ENCODE measurements at regions not wholly inside any gene's neighbourhood (a gene's known extent, or its start where the extent isn't known, plus 50 kb on each side); places are given as distances from the start of the nearest gene placed in this dataset.

- no TSS peak for BruUV-seq (replicated peaks)
- Histone ChIP-seq H4K20me1 (ENCODE audit: insufficient read depth) (no peaks in the 10 kb centered on the region), H3K9me3 (ENCODE audit: control insufficient read depth in 1 of 2, insufficient read depth in 1 of 2, low read depth in 1 of 2, low read length in 2 of 2) (no peaks in the 10 kb centered on the region), H3K4me1 (ENCODE audit: control insufficient read depth in 1 of 2, insufficient read depth in 2 of 2, low read length in 2 of 2) (no peaks in the 10 kb centered on the region), H3K9ac (ENCODE audit: low read length) (no peak overlapping the region), H3K27me3 (ENCODE audit: insufficient read depth, low read length) (no peaks in the 10 kb centered on the region), H3K9me2 (ENCODE audit: insufficient read depth) (no peaks in the 10 kb centered on the region), H3K27ac (ENCODE audit: low read depth, low read length) (no peak overlapping the region), H3K4me3 (replicated peaks in 1 of 2; ENCODE audit: low read depth in 1 of 2, low read length in 2 of 2) (no peak overlapping the region), H3K4me2 (ENCODE audit: low read length) (no peak overlapping the region), H2AFZ (ENCODE audit: low read depth, low read length, poor library complexity, severe bottlenecking) (no peak overlapping the region), H3K79me2 (ENCODE audit: insufficient read depth, low read length) (no peaks in the 10 kb centered on the region), H3K36me3 (ENCODE audit: control insufficient read depth in 1 of 2, insufficient read depth in 2 of 2, low read length in 2 of 2) (no peaks in the 10 kb centered on the region)
- no peak for DNase-seq (ENCODE audit: low read depth, low spot score)
- ATAC-seq = no peak
- intact Hi-C loops (cut with micrococcal nuclease) = no loop called here
- no peak for TF ChIP-seq RAD21 (IDR thresholded peaks at IDR 0.05; ENCODE audit: low read depth)
- no peak for TF ChIP-seq SP1 (IDR thresholded peaks at IDR 0.05; ENCODE audit: low read depth)
- TF ChIP-seq EZH2phosphoT487 (IDR thresholded peaks at IDR 0.05; ENCODE audit: borderline replicate concordance) = no peak
- no peak for TF ChIP-seq ZNF274 (IDR thresholded peaks at IDR 0.05; ENCODE audit: low read depth, low read length)
- no peak for TF ChIP-seq EZH2 (IDR thresholded peaks at IDR 0.05)
- TF ChIP-seq POLR2AphosphoS5 (IDR thresholded peaks at IDR 0.05; ENCODE audit: low read depth, low read length) = no peak
- TF ChIP-seq REST (IDR thresholded peaks at IDR 0.05; ENCODE audit: low read depth) = no peak
- no peak for TF ChIP-seq SIN3A (IDR thresholded peaks at IDR 0.05; ENCODE audit: low read depth)
- TF ChIP-seq, protein P1, sequence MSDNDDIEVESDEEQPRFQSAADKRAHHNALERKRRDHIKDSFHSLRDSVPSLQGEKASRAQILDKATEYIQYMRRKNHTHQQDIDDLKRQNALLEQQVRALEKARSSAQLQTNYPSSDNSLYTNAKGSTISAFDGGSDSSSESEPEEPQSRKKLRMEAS (IDR thresholded peaks at IDR 0.05) = no peak
- TF ChIP-seq CEBPB (IDR thresholded peaks at IDR 0.05; ENCODE audit: low read depth) = no peak
- no peak for TF ChIP-seq POLR2A (IDR thresholded peaks at IDR 0.05; ENCODE audit: borderline replicate concordance, extremely low read depth, insufficient read depth, insufficient read length)
- no peak for TF ChIP-seq TCF7L2 (IDR thresholded peaks at IDR 0.05; ENCODE audit: borderline replicate concordance, extremely low read depth, insufficient read depth, insufficient read length)
- no peak for TF ChIP-seq SRF (IDR thresholded peaks at IDR 0.05; ENCODE audit: low read depth)
- no peak for TF ChIP-seq CTCF (IDR thresholded peaks at IDR 0.05 in 2 of 3, conservative IDR thresholded peaks at IDR 0.05 in 1 of 3; ENCODE audit: borderline replicate concordance in 1 of 3, insufficient read depth in 1 of 3, low read depth in 2 of 3, low read length in 2 of 3)
- no peak for TF ChIP-seq EGR1 (IDR thresholded peaks at IDR 0.05; ENCODE audit: low read depth)
- no peak for TF ChIP-seq FOSL1 (IDR thresholded peaks at IDR 0.05; ENCODE audit: low read depth)
- TF ChIP-seq, protein P2, sequence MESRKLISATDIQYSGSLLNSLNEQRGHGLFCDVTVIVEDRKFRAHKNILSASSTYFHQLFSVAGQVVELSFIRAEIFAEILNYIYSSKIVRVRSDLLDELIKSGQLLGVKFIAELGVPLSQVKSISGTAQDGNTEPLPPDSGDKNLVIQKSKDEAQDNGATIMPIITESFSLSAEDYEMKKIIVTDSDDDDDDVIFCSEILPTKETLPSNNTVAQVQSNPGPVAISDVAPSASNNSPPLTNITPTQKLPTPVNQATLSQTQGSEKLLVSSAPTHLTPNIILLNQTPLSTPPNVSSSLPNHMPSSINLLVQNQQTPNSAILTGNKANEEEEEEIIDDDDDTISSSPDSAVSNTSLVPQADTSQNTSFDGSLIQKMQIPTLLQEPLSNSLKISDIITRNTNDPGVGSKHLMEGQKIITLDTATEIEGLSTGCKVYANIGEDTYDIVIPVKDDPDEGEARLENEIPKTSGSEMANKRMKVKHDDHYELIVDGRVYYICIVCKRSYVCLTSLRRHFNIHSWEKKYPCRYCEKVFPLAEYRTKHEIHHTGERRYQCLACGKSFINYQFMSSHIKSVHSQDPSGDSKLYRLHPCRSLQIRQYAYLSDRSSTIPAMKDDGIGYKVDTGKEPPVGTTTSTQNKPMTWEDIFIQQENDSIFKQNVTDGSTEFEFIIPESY (IDR thresholded peaks at IDR 0.05; ENCODE audit: extremely low read depth, insufficient replicate concordance, low read length) = no peak
- CTCF ChIA-PET = no interaction called here
- POLR2A ChIA-PET = no interaction called here
- RAD21 ChIA-PET (ENCODE audit: low non-redundant PET in 1 of 2, low total read pairs in 2 of 2, uncharacterized antibody in 2 of 2, unreplicated experiment in 2 of 2) = no interaction called here
These were observed 226.1 kb upstream of the AR start for GRCh38 chrX:67317725-67318124.

Data from HCT116 (cell line).